Activated naive CD8-positive, alpha-beta T cell treated with anti-CD3 and anti-CD28 coated beads, Interleukin-2, amount 50 U/mL, for 16 hours (primary cell): ENCODE measurements at regions not wholly inside any gene's neighbourhood (a gene's known extent, or its start where the extent isn't known, plus 50 kb on each side); places are given as distances from the start of the nearest gene placed in this dataset.

Source experiments
- DNase-seq: peaks from one replicate; pipeline ENCODE4 v3.0.0-alpha.2; 2020; ENCODE audit warnings: low read depth, low spot score

- no peak for DNase-seq
Observed at GRCh38 chr12:125225641-125226040, 160.4 kb downstream of the AACS start.

- DNase-seq = no peak
Observed at GRCh38 chr12:125228519-125229260, 163.5 kb downstream of the AACS start.

GRCh38 chr12:125229878-125230530, 164.8 kb downstream of the AACS start:
- no peak for DNase-seq

- no peak for DNase-seq
Observed at GRCh38 chr12:125233319-125233718, 168.1 kb downstream of the AACS start.

GRCh38 chr12:125239563-125239962, 174.3 kb downstream of the AACS start:
- no peak for DNase-seq

GRCh38 chr12:125240717-125241116, 175.5 kb downstream of the AACS start:
- no peak for DNase-seq

- DNase-seq = no peak
Observed at GRCh38 chr12:125243811-125244210, 178.6 kb downstream of the AACS start.

- DNase-seq = no peak
Observed at GRCh38 chr12:125244338-125244737, 179.1 kb downstream of the AACS start.

- DNase-seq = no peak
Observed at GRCh38 chr12:125245581-125246557, 180.6 kb downstream of the AACS start.

- no peak for DNase-seq
Observed at GRCh38 chr12:125247477-125247876, 182.2 kb downstream of the AACS start.

GRCh38 chr12:125249066-125249824, 184.0 kb downstream of the AACS start:
- no peak for DNase-seq

GRCh38 chr12:125249932-125250331, 184.7 kb downstream of the AACS start:
- DNase-seq = no peak

GRCh38 chr12:125254236-125254635, 189.0 kb downstream of the AACS start:
- no peak for DNase-seq

- DNase-seq = no peak
Observed at GRCh38 chr12:125254856-125255255, 189.6 kb downstream of the AACS start.

GRCh38 chr12:125255935-125256633, 190.8 kb downstream of the AACS start:
- no peak for DNase-seq

- no peak for DNase-seq
Observed at GRCh38 chr12:125256634-125256936, 191.3 kb downstream of the AACS start.

- DNase-seq = no peak
Observed at GRCh38 chr12:125259178-125259867, 194.1 kb downstream of the AACS start.

GRCh38 chr12:125262851-125263250, 197.6 kb downstream of the AACS start:
- no peak for DNase-seq

GRCh38 chr12:125263385-125263784, 198.2 kb downstream of the AACS start:
- no peak for DNase-seq

- DNase-seq = no peak
Observed at GRCh38 chr12:125267114-125267513, 201.9 kb downstream of the AACS start.
